HG03439 (cell line): ENCODE measurements at regions not wholly inside any gene's neighbourhood (a gene's known extent, or its start where the extent isn't known, plus 50 kb on each side); places are given as distances from the start of the nearest gene placed in this dataset.

Source experiments
- ATAC-seq: cut with Tn5 transposase; IDR thresholded peaks from one replicate; pipeline ENCODE4 v1.9.1; 2021; ENCODE audit warnings: mild to moderate bottlenecking, moderate library complexity; ENCODE audit not compliant: unreplicated experiment

- no peak for ATAC-seq
Measured at GRCh38 chr2:228261546-228261945, 80.1 kb upstream of the SPHKAP start.

DNA sequence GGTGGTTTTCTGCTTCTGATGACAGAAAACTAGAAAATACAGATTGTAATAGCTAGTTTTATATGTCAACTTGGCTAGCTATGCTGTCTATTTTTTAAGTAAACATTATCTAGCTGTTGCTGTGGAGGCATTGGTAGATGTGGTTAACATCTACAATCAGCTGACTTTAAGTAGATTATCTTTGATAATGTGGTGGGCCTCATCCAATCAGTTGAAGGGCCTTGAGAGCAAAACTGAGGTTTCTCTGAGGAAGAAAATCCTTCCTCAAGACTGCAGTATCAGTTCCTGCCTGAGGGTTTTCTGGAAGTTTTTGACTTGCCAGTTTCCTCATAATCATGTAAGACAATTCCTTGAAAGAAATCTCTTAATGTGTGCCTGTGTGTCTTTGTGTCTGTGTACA lies 75.9 kb upstream of the SPHKAP start:
- no peak for ATAC-seq

- no peak for ATAC-seq
Measured at GRCh38 chr2:228253752-228254151, 72.3 kb upstream of the SPHKAP start.

DNA sequence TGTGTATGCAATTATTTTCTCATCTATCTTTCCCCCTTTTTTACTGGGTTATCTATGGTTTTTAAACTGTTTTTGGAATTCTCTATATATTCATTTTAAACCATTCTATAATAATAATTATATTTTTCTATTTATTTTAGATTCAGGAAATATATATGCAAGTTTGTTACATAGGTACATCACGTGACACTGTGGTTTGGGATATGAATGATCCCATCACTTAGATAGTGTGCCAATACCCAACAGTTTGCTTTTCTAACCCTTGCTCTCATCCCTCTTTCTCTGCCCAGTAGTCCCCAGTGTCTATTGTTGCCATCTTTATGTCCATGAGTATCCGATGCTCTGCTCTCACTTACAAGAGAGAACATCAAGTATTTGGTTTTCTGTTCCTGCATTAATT lies 65.8 kb upstream of the SPHKAP start:
- no peak for ATAC-seq

GRCh38 chr2:228245601-228246000 lies 64.1 kb upstream of the SPHKAP start:
- no peak for ATAC-seq

GRCh38 chr2:228242591-228242990 lies 61.1 kb upstream of the SPHKAP start:
- no peak for ATAC-seq

DNA sequence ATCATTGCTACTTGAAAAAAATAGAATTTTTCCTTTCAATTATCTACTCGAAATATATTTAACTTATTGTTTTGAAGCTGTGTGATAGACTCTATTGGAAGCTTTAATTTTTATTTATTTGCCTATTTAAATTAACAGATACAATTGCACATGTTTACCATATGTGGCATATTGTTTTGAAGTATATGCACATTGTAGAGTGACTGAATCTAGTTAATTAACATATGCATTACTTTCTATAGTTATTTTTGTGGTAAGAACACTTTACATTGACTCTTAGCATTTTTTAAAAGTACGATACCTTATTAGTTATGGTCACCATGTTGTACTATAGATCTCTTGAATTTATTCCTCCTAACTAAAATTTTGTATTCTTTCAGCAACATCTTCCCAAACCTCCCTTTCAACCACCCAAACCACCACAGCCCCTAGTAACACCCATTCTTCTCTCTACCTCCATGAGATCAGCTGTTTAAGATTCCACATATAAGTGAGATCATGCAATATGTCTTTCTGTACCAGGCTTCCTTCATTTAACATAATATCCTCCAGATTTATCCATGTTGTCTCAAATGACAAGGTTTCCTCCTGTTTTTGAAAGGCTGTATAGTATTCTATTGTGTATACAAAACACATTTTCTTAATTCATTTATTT lies 58.5 kb upstream of the SPHKAP start:
- ATAC-seq = no peak

DNA sequence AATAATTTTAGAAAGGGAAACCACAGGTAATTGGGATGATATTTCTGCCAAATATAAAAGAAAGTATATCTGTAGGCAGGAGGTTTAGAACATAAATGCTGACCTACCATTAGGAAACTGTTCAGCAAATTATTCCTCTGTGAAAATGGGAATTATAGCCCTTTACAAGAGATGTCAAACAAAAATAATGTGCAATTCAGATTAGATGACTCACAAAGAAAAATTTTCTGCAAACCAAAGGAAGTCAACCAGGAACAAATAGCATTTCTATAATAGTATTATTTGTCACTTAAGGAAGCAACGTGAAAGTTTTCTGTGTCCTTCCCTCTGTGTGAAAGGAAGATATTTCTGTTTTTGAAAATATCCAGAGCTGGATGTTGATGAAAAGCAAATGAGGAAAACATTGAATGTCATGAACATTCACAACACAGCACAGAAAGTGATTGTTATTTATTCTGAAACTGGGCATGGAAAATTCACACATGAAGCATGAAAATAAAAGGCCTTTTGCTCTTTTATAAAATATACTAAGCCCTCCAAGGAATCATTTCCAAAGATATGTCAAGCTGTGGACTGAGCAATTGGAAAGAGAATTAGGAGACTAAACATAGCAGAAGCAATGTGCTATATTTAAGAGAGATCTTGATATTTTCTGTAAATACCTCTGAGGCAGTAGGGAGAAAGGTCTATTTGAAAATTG lies 57.9 kb upstream of the SPHKAP start:
- ATAC-seq = no peak
